GM19397 (cell line): ENCODE measurements at regions not wholly inside any gene's neighbourhood (a gene's known extent, or its start where the extent isn't known, plus 50 kb on each side); places are given as distances from the start of the nearest gene placed in this dataset.
"Not testable (repeated sequence)": the region's sequence is repeated elsewhere in the genome, so short reads cannot be mapped to it uniquely, and the experiment has no call there.

Experiments used
- ATAC-seq: cut with Tn5 transposase; IDR thresholded peaks from one replicate; pipeline ENCODE4 v1.9.1; 2021; ENCODE audit warnings: mild to moderate bottlenecking, moderate library complexity; ENCODE audit not compliant: unreplicated experiment

- ATAC-seq, result no peak
These were observed 1608.9 kb upstream of the PIK3C3 start for GRCh38 chr18:40346146-40346545.

- ATAC-seq, result no peak
These were observed 1613.3 kb upstream of the PIK3C3 start for GRCh38 chr18:40341701-40342100.

GRCh38 chr18:40338284-40338683 lies 1616.8 kb upstream of the PIK3C3 start:
- no peak for ATAC-seq

- no peak for ATAC-seq
These were observed 1628.0 kb upstream of the PIK3C3 start for GRCh38 chr18:40326985-40327384.

- ATAC-seq, result no peak
These were observed 1629.0 kb upstream of the PIK3C3 start for GRCh38 chr18:40325988-40326387.

GRCh38 chr18:40314199-40314598 lies 1640.8 kb upstream of the PIK3C3 start:
- ATAC-seq, result no peak

GRCh38 chr18:40313030-40313642 lies 1641.9 kb upstream of the PIK3C3 start:
- ATAC-seq, result no peak

- ATAC-seq, result no peak
These were observed 1647.4 kb upstream of the PIK3C3 start for GRCh38 chr18:40307627-40308026.

GRCh38 chr18:40296717-40297413 lies 1658.2 kb upstream of the PIK3C3 start:
- no peak for ATAC-seq

- ATAC-seq, result no peak
These were observed 1661.9 kb upstream of the PIK3C3 start for GRCh38 chr18:40292985-40293710.

- no peak for ATAC-seq
These were observed 1671.5 kb upstream of the PIK3C3 start for GRCh38 chr18:40283560-40283959.

GRCh38 chr18:40281356-40281755 lies 1673.7 kb upstream of the PIK3C3 start:
- ATAC-seq, result not testable (repeated sequence)

GRCh38 chr18:40274618-40275196 lies 1680.3 kb upstream of the PIK3C3 start:
- ATAC-seq, result no peak

GRCh38 chr18:40272630-40273231 lies 1682.3 kb upstream of the PIK3C3 start:
- ATAC-seq, result no peak

GRCh38 chr18:40259115-40259835 lies 1695.8 kb upstream of the PIK3C3 start:
- ATAC-seq, result no peak

- ATAC-seq, result no peak
These were observed 1696.7 kb upstream of the PIK3C3 start for GRCh38 chr18:40258311-40258710.

GRCh38 chr18:40250236-40250635 lies 1704.8 kb upstream of the PIK3C3 start:
- no peak for ATAC-seq

- no peak for ATAC-seq
These were observed 1705.5 kb upstream of the PIK3C3 start for GRCh38 chr18:40249390-40250080.

GRCh38 chr18:40245612-40246011 lies 1709.4 kb upstream of the PIK3C3 start:
- ATAC-seq, result not testable (repeated sequence)

GRCh38 chr18:40243607-40244006 lies 1711.4 kb upstream of the PIK3C3 start:
- no peak for ATAC-seq
